COLO668 (cell line): ENCODE measurements at regions not wholly inside any gene's neighbourhood (a gene's known extent, or its start where the extent isn't known, plus 50 kb on each side); places are given as distances from the start of the nearest gene placed in this dataset.
"Not testable (repeated sequence)": the region's sequence is repeated elsewhere in the genome, so short reads cannot be mapped to it uniquely, and the experiment has no call there.

Experiments
- DNase-seq: peaks from one replicate; lab custom pipeline; 2025; ENCODE audit not compliant: unreplicated experiment; lab: John Stamatoyannopoulos, UW

DNA sequence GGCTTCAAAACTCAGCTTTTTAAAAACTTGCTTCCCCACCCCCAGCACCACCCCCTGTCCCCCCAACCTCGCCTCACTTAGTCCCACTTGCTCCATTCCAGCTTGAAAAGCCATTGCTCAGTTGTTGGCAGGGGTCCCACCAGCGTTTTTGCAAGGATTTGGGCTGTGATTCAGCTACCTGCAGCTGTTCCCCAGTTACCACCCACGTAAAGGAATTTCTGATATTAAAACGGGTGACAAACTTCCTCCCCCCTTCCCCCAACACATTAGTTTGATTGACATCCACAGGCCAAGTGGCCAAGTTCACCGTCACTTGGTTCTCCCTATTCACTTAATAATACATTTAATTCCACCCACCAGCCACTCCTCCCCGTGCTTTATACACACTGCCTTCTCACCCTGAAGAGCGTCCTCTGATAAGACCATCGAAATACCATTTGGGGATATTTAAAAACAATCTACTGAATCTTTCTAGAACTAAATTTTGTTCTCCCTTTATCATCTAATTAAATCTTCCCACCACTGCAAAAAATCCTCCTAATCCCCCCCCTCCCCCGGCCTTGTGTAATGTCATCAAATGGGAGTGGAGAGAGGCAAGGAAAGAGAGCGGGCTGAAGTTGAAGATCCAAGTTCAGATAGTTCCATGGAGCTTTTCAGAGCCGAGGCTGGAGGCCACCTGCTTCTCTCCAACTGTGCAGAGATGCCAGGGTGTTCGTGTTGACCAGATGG is 55.1 kb downstream of the SOX9 start:
- no peak for DNase-seq

DNA sequence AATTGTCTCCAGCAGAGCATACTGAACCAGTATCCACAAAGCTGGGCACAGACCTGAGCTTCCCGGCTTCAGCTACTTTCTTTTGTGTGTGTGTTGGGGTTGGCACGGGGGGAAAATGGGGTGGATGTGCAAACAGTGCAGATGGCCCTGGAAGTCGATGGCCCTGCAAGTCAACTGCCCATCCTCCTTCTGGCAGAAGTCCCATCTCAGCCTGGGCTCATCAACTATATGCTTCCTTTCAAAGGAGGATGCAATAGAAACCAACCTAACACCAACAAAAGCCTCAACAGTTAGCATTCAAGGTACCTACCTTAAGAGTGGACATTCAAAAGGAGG is 55.7 kb downstream of the SOX9 start:
- peak; percentile 14 for DNase-seq

DNA sequence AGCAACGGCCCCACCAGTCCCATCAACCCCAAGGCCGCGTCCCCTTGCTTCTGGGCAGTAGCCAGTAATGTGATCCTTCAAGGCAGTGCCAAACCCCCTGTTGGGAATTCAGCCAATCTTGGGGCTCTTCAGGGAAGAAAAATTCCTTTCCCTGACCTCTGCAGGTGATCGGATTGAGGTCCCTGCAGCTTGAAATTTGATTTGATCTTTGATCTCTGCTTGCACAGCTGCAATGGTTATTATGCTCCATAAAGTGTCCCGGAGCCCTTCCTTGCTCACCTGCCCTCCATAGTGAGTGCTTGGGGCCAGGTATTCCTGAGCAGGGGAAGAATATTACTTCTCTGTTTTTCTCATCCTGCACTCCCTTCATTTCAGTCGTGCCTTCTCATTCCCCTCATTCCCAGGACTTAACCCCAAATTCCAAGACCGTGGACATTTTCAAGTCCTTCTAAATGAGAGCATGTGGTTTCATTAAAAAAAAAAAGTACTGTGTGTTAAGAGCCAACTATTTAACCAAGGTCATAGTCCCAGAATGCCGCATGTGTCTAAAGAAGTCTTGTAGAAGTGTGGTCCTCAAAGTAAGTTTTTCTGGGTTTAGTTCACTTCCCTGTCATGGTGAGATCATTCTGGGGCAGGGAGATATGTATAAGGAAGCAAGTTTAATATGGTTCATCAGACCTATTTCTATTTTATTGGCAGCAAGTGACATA is 56.3 kb downstream of the SOX9 start:
- DNase-seq = peak; percentile 19

DNA sequence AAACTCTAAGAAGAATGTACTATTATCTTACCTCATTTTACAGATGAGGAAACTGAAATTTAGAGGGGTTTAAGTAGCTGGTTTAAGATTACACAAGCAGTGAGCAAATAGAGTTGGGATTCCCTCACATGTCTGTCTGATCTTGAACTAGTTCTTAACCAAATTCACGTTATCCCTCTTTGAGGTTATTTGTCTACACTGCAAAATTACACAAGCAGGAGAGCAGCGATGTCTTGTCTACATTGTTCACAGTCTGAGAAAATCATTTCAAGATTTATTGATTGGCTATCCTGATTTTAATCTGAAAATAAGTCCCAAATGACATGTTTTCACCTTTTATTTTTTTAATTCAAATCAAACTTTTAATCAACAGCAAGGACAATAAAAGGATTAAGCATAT is 56.9 kb downstream of the SOX9 start:
- no peak for DNase-seq

DNA sequence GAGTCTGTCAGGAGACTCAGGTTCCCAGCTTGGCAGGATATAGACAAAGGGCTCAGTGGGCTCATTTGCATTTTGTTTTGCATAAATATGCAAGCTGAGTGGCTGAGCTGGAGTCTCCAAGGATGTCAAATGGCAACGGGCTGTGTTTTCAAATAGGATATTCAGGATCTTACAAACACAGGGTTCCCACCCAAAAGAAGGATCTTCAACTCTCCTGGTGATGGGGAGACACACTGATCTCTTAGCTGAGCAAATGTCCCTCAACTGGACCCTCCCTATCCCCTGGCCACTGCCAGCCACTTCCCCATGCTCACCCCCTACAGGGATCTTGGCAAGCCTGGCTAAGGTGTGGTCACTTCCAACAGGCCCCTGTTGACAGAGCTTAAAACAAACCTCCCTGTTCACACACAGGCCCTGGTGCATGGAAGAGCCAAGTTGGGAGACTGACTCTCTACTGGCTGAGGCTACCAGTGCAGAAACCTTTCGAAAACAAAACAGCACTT is 61.6 kb downstream of the SOX9 start:
- peak; percentile 13 for DNase-seq

DNA sequence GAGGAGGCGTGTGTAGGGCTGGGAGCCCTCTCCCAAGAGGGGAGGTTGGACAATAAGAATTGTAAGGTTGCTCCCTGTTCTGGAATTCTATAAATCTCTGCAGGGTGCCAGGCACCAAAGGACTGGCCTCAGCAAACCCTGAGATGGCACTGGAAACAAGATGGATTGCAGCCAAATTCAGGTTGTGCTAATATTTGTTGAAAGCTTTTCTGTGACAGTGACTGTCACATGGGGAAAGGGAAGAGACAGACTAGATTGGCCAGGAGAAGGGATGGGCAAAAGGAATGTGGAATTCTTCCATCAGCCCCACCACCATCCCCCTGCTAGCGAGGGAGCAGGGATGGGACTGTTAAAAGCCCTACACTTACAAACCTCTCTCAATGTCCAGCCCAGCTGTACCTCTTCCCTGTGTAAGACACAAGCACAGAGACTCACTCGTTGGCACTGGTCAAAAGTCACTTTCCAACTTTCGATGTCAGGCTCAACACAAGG is 62.4 kb downstream of the SOX9 start:
- DNase-seq = peak; percentile 11

DNA sequence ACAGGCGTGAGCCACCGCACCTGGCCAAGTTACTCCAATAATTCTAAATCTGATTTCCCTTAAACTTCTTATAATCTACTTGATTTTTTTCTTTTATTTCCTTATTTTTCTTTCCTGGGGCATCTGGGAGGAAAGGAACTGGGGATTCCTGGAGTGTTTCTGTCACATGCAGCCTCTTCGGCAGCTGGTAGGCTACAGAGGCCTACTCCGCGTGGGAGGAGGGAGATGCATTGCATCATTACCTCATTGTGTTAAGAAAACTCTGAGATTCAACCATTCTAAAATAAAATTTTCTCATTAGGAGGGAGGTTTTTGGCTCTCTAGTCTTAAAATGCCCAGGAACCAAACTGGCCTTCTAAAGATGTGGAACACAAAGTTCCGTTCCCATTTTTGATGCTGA is 64.0 kb downstream of the SOX9 start:
- DNase-seq = no peak

DNA sequence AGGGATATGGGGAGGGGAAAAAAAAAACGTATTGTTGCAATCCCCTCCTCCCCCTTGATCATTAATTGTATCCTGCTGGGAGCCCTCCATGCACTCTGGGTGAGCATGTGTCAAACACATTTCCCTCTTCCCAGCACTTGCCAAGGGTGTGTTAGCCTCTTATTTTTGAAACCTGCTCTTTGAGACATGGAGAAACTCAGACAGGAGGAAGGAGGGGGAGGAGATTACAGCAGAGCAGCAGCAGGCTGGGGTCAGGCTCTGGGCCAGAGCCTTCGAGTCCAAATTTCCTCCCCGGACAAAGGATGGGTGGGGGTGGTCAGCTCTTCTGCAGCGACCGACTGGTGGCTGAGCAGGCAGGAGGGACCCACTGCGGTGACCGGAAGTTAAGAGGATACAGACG is 64.7 kb downstream of the SOX9 start:
- no peak for DNase-seq

DNA sequence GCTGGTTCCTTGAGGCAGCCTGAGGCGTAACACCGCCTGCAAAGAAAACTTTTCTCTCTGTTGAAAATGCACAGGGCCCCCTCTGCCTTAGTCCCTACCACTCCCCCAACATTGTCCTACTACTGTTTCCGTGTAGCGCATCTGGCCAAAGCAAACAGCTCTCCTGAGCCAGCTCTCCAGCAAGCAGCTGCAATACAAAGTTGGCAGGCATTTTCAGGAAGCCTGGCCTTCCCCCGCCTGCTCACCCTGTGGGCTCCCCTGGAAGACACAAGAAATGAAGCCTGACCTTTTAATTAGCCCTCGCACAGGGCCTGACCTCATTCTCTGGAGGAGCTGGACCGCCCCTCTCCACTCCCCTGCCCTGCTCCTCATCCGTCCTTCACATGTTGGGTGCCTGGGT is 66.7 kb downstream of the SOX9 start:
- DNase-seq = peak; percentile 48

DNA sequence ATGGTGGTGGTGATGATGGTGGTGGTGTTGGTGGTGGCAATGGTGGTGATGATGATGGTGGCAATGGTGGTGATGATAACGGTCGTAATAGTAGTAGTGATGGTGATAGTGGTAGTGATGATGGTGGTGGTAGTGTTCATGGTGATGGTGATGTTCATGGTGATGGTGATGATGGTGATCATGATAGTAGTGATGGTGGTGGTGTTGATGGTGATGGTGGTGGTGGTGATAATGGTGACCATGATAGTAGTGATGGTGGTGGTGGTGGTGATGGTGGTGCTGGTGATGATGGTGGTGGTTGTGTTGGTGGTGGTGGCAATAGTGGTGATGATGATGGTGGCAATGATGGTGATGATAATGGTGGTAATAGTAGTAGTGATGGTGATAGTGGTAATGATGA is 68.0 kb downstream of the SOX9 start:
- DNase-seq = no peak

DNA sequence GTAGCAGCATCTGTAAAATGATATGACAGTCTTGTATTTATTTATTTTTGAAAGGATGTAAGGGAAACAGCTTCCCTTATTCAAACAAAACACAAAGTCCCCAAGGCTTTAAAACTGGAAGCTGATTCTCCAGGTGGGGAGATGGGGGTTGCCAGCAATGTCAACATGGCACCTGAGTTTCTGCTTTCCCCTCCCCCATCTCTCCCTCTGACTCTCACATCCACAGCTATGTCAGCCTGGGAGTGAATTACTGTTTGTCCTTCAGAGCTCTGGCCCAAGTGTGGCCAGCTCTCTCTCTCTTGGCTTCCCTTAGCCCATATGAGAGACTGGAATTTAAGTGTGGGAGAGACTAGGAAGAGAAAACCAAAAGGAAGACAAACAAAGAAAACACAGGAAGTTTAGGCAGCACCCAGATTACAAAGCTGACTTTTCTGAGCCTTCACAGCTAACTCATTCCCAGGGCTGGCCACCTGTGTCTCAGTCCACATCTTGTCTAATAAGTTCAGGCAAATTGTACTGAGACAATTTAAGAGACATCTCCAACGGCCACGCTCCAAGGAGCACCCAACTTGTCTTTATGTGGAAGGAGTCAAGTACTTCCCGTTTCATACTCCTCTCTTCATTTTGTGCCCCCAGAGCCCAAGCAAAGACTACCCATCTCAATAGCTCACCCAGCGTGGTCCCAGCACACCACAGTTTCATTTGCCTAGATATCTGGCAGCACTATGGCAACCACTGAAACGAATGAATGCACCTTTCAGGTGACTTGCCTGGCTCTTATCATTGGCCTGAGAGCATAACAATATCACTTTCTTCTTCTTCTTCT is 69.2 kb downstream of the SOX9 start:
- DNase-seq = peak; percentile 60

DNA sequence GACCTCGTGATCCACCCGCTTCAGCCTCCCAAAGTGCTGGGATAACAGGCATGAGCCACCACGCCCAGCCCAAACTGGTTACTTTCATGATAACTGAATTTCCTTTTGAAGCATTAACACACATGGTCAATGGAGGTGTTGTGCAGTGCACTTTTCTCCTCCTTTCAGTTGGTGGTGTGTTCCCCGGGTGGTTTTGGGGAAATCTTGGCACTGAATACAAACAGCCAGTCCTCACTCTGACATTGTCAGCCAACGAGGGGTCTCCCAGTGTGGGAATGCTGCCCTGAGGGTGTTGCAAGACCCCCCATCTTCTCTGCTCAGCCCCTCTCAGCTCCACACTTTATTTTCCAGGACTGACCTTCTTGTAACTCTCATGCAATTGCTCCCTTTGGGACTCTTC is 70.5 kb downstream of the SOX9 start:
- DNase-seq = no peak

DNA sequence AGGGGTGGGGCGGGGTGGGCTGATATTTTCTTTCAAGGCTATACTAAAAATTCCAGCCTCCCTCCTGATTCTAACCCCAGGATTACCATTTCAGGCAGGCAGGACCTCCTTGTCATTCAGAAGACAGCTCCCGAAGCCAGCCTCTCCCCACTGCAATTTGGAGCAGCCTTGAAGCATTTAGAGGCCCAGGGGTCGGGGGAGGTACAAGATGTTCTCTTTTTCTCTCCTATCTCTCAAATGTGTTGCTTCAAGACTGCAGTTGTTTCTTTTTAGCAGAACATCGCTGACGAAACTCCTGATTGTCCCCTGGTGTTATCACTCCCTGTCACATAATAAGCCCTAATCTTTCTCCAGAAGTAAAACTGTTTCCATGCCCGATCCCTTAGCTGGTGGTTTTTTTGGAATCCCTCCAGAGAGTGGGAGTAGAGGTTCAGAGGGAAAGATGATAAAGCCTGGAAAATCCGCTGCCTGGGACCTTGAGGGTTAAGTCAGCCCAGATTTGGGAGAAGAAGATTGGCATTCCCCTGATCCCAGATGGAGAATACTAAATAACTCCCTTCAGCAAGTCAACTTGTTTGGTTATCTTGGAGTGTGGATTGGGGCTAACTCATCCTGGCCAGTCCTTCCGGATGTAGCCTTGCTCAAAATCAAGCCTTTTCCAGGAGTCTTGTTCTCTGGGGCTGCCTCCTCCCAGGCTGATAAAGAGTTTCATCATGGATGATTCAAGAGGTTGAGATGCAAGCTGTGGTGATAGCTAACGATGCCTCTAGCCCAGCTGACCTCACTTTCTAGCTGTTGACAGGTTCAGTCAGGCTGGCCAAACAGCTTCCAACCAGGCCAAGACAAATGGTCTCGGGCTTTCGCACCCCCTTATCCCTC is 71.3 kb downstream of the SOX9 start:
- DNase-seq = no peak

DNA sequence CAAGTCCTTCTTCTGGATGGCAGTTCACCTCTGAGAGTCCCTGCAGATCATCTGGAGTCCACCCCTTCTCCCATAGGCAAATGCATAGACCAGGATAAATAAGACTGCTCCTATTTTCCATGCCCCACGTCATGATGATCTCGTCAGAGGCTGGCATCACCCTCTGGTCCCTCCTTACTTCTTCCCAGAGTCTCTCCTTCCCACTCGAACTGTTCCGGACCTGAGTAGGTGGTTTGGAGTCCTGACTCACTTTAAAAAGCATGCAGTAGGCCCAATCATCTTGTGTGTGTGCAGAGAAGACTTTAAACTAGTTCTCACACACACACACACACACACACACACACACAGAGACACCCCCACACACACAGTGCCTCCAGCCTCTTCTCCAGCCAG is 72.0 kb downstream of the SOX9 start:
- DNase-seq = no peak

DNA sequence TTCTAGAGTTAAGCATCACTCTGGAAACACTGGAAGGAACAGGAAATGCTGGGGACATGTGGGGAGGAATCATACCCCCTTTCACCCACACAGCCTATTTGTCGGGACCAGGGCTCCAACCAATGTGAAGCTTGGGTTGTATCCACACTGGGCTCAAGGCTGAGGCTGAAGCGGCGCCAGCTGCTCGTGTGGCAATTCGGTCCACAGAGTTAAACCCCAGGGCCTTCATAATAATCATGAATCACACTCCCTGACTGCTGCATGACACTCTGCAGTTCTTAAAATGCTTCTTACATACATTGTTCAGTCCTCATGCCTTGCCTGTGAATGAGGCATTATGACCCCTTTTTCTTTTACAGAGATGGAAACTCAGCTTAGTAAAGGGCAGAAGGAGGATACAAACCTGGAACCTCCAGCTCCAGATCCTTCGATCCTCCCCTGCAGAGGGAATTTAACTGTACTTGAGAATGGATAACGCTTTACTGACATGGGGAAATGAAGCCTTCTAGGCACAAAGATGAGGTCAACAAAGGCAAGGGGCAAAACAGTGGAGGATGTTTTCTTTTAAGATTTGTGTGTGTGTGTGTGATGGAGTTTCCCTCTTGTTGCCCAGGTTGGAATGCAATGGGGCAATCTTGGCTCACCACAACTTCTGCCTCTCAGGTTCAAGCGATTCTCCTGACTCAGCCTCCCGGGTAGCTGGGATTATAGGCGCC is 72.7 kb downstream of the SOX9 start:
- DNase-seq = no peak

DNA sequence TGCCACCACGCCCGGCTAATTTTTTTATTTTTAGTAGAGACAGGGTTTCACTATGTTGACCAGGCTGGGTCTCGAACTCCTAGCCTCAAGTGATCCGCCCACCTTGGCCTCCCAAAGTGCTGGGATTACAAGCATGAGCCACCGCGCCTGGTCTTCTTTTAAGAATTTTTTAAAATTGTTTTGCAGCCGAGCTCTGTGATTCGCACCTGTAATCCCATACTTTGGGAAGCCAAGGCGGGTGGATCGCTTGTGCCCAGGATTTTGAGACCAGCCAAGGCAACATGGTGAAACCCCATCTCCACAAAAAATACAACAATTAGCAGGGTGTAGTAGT is 73.3 kb downstream of the SOX9 start:
- DNase-seq = not testable (repeated sequence)

DNA sequence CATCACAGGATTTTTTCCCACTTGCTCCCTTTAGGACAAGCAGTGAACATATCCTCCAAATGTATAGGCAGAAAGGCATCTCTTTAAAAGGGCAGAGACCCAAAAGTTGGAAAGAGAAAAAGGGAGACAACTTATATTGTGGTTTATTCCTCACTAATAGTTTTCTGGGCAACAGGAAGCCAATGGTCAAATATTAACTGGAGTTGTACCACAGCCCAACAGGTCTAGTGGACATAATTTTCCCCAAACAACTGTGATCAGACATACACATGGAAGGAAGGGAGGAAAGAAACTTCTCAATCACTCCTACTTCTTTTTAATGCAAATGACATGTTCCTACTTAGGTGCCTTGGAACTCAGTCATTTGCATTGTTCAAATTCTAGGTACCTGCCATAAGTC is 78.4 kb downstream of the SOX9 start:
- DNase-seq = no peak

DNA sequence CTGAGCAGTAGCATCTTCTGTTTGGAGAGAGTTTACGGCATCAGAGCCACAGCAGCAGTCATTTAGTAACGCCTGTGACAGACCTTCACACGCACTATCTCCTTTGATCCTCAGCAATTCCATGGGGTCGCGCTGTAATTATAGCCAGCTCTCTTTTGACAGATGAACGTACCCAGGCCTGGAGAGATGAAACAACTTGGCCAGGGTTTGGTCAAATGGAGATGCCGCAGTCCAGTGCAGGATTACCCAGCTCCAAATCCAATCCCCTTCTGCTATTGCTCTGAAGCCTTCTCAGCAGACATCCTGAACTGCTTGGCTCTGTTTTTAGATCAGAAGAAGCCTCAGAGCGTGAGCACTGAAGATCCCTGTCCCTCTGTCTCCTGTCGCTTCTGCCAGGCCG is 83.9 kb downstream of the SOX9 start:
- no peak for DNase-seq

DNA sequence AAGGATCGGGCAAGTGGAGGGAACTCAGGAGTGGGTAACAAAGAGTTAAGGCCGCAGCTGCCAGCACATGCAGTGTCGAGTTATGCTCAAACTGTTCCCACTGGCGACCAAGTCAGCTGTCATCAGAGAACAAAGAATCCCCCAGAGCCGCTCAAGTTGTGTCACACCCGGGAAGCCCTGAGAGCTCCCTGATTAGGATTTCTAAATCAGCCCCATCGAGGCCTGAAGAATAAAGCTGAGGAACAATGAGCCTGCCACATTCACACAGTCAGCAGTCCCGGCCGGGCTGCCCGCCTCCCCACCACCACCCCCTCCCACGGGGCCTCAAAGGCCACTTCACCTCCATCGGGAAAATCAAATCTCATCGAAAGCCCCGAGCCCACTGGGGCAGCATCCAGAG is 84.5 kb downstream of the SOX9 start:
- no peak for DNase-seq

DNA sequence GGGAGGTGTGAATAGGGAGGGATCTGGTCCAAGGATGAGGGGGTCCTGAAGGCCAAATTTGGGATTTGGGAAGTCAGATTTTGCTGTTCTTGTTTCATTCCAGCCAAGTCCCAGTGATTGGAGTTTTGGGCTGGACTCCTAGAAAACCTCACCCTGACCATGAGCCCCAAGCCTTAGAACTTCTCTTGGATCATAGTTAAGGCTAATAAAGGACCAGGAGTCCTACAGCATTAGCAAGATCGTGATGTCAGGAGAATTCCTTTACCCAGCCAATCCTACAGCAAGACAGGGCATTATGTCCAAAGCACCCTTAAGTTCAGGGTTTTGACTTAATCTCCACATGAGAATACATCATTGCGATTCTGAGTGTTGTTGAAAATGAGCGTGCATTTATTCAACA is 85.0 kb downstream of the SOX9 start:
- DNase-seq = no peak
